Hepatocyte (in vitro differentiated cells): ENCODE measurements at regions not wholly inside any gene's neighbourhood (a gene's known extent, or its start where the extent isn't known, plus 50 kb on each side); places are given as distances from the start of the nearest gene placed in this dataset.

Source experiments
- DNase-seq: peaks from one replicate; pipeline ENCODE4 v3.0.0-alpha.2; 2016; ENCODE audit warnings: low spot score
- H2AFZ ChIP-seq: fragments of 200-600 bp; sonication (generic); 2 replicates; pipeline ENCODE4 v1.6.0; 2016; ENCODE audit warnings: antibody characterized with exemption, mild to moderate bottlenecking
- H3K27ac ChIP-seq: fragments of 200-600 bp; sonication (generic); 2 replicates; pipeline ENCODE4 v1.5.1; 2016; ENCODE audit warnings: mild to moderate bottlenecking
- H3K27me3 ChIP-seq: fragments of 200-600 bp; sonication (generic); 2 replicates; pipeline ENCODE4 v1.6.1; 2016
- H3K36me3 ChIP-seq: fragments of 200-600 bp; sonication (generic); replicated peaks from 2 replicates; pipeline ENCODE4 v1.5.1; 2016; ENCODE audit warnings: low read depth; ENCODE audit not compliant: insufficient read depth
- H3K4me1 ChIP-seq: fragments of 200-600 bp; sonication (generic); 2 replicates; pipeline ENCODE4 v1.5.1; 2016; ENCODE audit warnings: mild to moderate bottlenecking, moderate library complexity; ENCODE audit not compliant: insufficient read depth
- H3K4me2 ChIP-seq: fragments of 200-600 bp; sonication (generic); 2 replicates; pipeline ENCODE4 v1.6.0; 2016
- H3K4me3 ChIP-seq: fragments of 200-600 bp; sonication (generic); 2 replicates; pipeline ENCODE4 v1.5.1; 2016; ENCODE audit warnings: mild to moderate bottlenecking
- H3K79me2 ChIP-seq: fragments of 200-600 bp; sonication (generic); 2 replicates; pipeline ENCODE4 v1.6.0; 2017; ENCODE audit warnings: mild to moderate bottlenecking
- H3K9me2 ChIP-seq: fragments of 200-600 bp; sonication (generic); replicated peaks from 2 replicates; pipeline ENCODE4 v1.6.0; 2017; ENCODE audit warnings: mild to moderate bottlenecking; ENCODE audit not compliant: insufficient read depth
- H3K9me3 ChIP-seq: fragments of 200-600 bp; sonication (generic); 2 replicates; pipeline ENCODE4 v1.5.1; 2016; ENCODE audit warnings: low read depth, mild to moderate bottlenecking
- H4K20me1 ChIP-seq: fragments of 200-600 bp; sonication (generic); 2 replicates; pipeline ENCODE4 v1.6.0; 2016; ENCODE audit warnings: mild to moderate bottlenecking; ENCODE audit not compliant: insufficient read depth, poor library complexity, severe bottlenecking
- EZH2 ChIP-seq: fragments of 200-600 bp; sonication (generic); IDR thresholded peaks from 2 replicates; pipeline ENCODE4 v1.6.1; 2016; ENCODE audit warnings: antibody characterized with exemption, mild to moderate bottlenecking, borderline replicate concordance
- EZH2phosphoT487 ChIP-seq: fragments of 200-600 bp; sonication (generic); IDR thresholded peaks from one replicate; pipeline ENCODE4 v1.6.1; 2018; ENCODE audit warnings: antibody characterized with exemption, mild to moderate bottlenecking, low read depth, moderate library complexity; ENCODE audit not compliant: unreplicated experiment, severe bottlenecking
- WGBS: methylation state at CpG from one replicate; pipeline ENCODE4 v1.1.6; 2016; ENCODE audit warnings: low lambda C conversion rate; ENCODE audit errors: missing lambda C conversion rate; 5-methylcytosine and 5-hydroxymethylcytosine counted together
- TF ChIP-seq, protein P1 (sequence below): fragments of 200-600 bp; sonication (generic); IDR thresholded peaks from 2 replicates; pipeline ENCODE4 v1.5.1; 2016; ENCODE audit warnings: antibody characterized with exemption, mild to moderate bottlenecking; ENCODE audit not compliant: poor library complexity

- no peaks in the 10 kb centered on the region for H3K4me1 ChIP-seq
- H3K27me3 ChIP-seq: no peaks in the 10 kb centered on the region
- H3K27ac ChIP-seq: no peak overlapping the region
- H3K79me2 ChIP-seq: no peaks in the 10 kb centered on the region
- no peaks in the 10 kb centered on the region for H3K9me2 ChIP-seq
- H3K9me3 ChIP-seq: no peaks in the 10 kb centered on the region
- TF ChIP-seq, protein P1, sequence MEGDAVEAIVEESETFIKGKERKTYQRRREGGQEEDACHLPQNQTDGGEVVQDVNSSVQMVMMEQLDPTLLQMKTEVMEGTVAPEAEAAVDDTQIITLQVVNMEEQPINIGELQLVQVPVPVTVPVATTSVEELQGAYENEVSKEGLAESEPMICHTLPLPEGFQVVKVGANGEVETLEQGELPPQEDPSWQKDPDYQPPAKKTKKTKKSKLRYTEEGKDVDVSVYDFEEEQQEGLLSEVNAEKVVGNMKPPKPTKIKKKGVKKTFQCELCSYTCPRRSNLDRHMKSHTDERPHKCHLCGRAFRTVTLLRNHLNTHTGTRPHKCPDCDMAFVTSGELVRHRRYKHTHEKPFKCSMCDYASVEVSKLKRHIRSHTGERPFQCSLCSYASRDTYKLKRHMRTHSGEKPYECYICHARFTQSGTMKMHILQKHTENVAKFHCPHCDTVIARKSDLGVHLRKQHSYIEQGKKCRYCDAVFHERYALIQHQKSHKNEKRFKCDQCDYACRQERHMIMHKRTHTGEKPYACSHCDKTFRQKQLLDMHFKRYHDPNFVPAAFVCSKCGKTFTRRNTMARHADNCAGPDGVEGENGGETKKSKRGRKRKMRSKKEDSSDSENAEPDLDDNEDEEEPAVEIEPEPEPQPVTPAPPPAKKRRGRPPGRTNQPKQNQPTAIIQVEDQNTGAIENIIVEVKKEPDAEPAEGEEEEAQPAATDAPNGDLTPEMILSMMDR: no peak
- TF ChIP-seq EZH2phosphoT487: no peak
- no peak for TF ChIP-seq EZH2
- WGBS: 93% methylated on average over 7 of the region's 7 CpGs
- H2AFZ ChIP-seq: no peak overlapping the region
- H4K20me1 ChIP-seq: no peaks in the 10 kb centered on the region
- DNase-seq: no peak
- H3K4me3 ChIP-seq: no peak overlapping the region
- H3K4me2 ChIP-seq: no peak overlapping the region
- H3K36me3 ChIP-seq: no peaks in the 10 kb centered on the region
Measured at GRCh38 chr12:25020621-25021243, 71.8 kb upstream of the BCAT1 start.

- Histone ChIP-seq H3K4me1 (no peaks in the 10 kb centered on the region), H3K36me3 (no peaks in the 10 kb centered on the region), H3K9me3 (no peaks in the 10 kb centered on the region), H4K20me1 (no peaks in the 10 kb centered on the region), H3K9me2 (no peaks in the 10 kb centered on the region), H3K27ac (no peak overlapping the region), H3K27me3 (no peaks in the 10 kb centered on the region), H3K79me2 (no peaks in the 10 kb centered on the region), H3K4me3 (no peak overlapping the region), H3K4me2 (no peak overlapping the region), H2AFZ (no peak overlapping the region)
- DNase-seq: no peak
- TF ChIP-seq, protein P1: no peak
- no peak for TF ChIP-seq EZH2
- no peak for TF ChIP-seq EZH2phosphoT487
- 100% methylated on average over 3 of the region's 3 CpGs for WGBS
Measured at GRCh38 chr12:25018146-25018545, 69.2 kb upstream of the BCAT1 start.

GRCh38 chr12:25017336-25017735 is 68.4 kb upstream of the BCAT1 start:
- no peaks in the 10 kb centered on the region for H3K9me3 ChIP-seq
- no peaks in the 10 kb centered on the region for H3K9me2 ChIP-seq
- 89% methylated on average over 3 of the region's 3 CpGs for WGBS
- H4K20me1 ChIP-seq: no peaks in the 10 kb centered on the region
- no peaks in the 10 kb centered on the region for H3K27me3 ChIP-seq
- H3K36me3 ChIP-seq: no peaks in the 10 kb centered on the region
- H3K79me2 ChIP-seq: no peaks in the 10 kb centered on the region
- H3K4me3 ChIP-seq: no peak overlapping the region
- no peak for DNase-seq
- no peak overlapping the region for H3K27ac ChIP-seq
- TF ChIP-seq EZH2phosphoT487: no peak
- no peak for TF ChIP-seq EZH2
- TF ChIP-seq, protein P1: no peak
- H2AFZ ChIP-seq: no peak overlapping the region
- no peak overlapping the region for H3K4me2 ChIP-seq
- H3K4me1 ChIP-seq: no peaks in the 10 kb centered on the region
